Trophoblast cell (in vitro differentiated cells and primary cell): ENCODE measurements at regions not wholly inside any gene's neighbourhood (a gene's known extent, or its start where the extent isn't known, plus 50 kb on each side); places are given as distances from the start of the nearest gene placed in this dataset.

Experiments used
- DNase-seq, 2 donors: peaks; one replicate each; pipeline ENCODE4 v3.0.0-alpha.2; 2016
- H2AFZ ChIP-seq: 2 replicates; pipeline ENCODE4 v1.6.1; 2013; ENCODE audit warnings: low read length, moderate library complexity, mild to moderate bottlenecking; ENCODE audit not compliant: insufficient read depth, poor library complexity
- H2AK5ac ChIP-seq: 2 replicates; pipeline ENCODE4 v1.6.1; 2013; ENCODE audit warnings: mild to moderate bottlenecking, low read length
- H2BK120ac ChIP-seq: 2 replicates; pipeline ENCODE4 v1.6.1; 2013; ENCODE audit warnings: low read length, mild to moderate bottlenecking, moderate library complexity; ENCODE audit not compliant: insufficient read depth, poor library complexity
- H2BK12ac ChIP-seq: 2 replicates; pipeline ENCODE4 v1.6.1; 2013; ENCODE audit warnings: mild to moderate bottlenecking, low read length, moderate library complexity
- H2BK5ac ChIP-seq: 2 replicates; pipeline ENCODE4 v1.6.1; 2013; ENCODE audit warnings: low read length, low read depth, moderate library complexity, mild to moderate bottlenecking; ENCODE audit not compliant: poor library complexity
- H3K14ac ChIP-seq: 2 replicates; pipeline ENCODE4 v1.6.1; 2013; ENCODE audit warnings: mild to moderate bottlenecking, low read length
- H3K18ac ChIP-seq: 2 replicates; pipeline ENCODE4 v1.6.1; 2013; ENCODE audit warnings: mild to moderate bottlenecking, low read length
- H3K23ac ChIP-seq: 2 replicates; pipeline ENCODE4 v1.6.1; 2013; ENCODE audit warnings: low read length
- H3K27ac ChIP-seq: 2 replicates; pipeline ENCODE4 v1.5.1; 2013; ENCODE audit warnings: low read depth, mild to moderate bottlenecking, inconsistent platforms, low read length, moderate library complexity
- H3K27me3 ChIP-seq: 2 replicates; pipeline ENCODE4 v1.6.1; 2013; ENCODE audit warnings: inconsistent platforms, mild to moderate bottlenecking, low read length, moderate library complexity; ENCODE audit not compliant: insufficient read depth
- H3K36me3 ChIP-seq, 2 experiments: 1 replicate in 1 of 2; 2 replicates in 1 of 2; pipeline ENCODE4 v1.6.1; 2013; ENCODE audit warnings: low read length in 2 of 2, mild to moderate bottlenecking in 2 of 2, moderate library complexity in 1 of 2; ENCODE audit not compliant: insufficient read depth in 2 of 2, control insufficient read depth in 1 of 2
- H3K4ac ChIP-seq: 2 replicates; pipeline ENCODE4 v1.6.1; 2013; ENCODE audit warnings: low read depth, mild to moderate bottlenecking, low read length, moderate library complexity
- H3K4me1 ChIP-seq, 2 experiments: 1 replicate in 1 of 2; 2 replicates in 1 of 2; pipeline ENCODE4 v1.6.1; 2013; ENCODE audit warnings: low read length in 2 of 2, mild to moderate bottlenecking in 2 of 2, moderate library complexity in 1 of 2; ENCODE audit not compliant: insufficient read depth in 2 of 2, control insufficient read depth in 1 of 2
- H3K4me2 ChIP-seq: 2 replicates; pipeline ENCODE4 v1.6.1; 2013; ENCODE audit warnings: inconsistent platforms, mild to moderate bottlenecking, low read length, moderate library complexity
- H3K4me3 ChIP-seq: 2 replicates; pipeline ENCODE4 v1.5.1; 2013; ENCODE audit warnings: mild to moderate bottlenecking, low read depth, low read length, inconsistent platforms
- H3K79me1 ChIP-seq: one replicate; pipeline ENCODE4 v1.6.1; 2013; ENCODE audit warnings: low read length
- H3K79me2 ChIP-seq: 2 replicates; pipeline ENCODE4 v1.6.1; 2013; ENCODE audit warnings: low read length, mild to moderate bottlenecking; ENCODE audit not compliant: control insufficient read depth, insufficient read depth, poor library complexity
- H3K9ac ChIP-seq: 2 replicates; pipeline ENCODE4 v1.6.1; 2013; ENCODE audit warnings: mild to moderate bottlenecking, low read length
- H3K9me3 ChIP-seq: 2 replicates; pipeline ENCODE4 v1.6.1; 2013; ENCODE audit warnings: low read depth, mild to moderate bottlenecking, control low read depth, inconsistent platforms, low read length; ENCODE audit not compliant: insufficient read depth
- H4K12ac ChIP-seq: 2 replicates; pipeline ENCODE4 v1.6.1; 2013; ENCODE audit warnings: low read depth, mild to moderate bottlenecking, low read length, moderate library complexity
- H4K8ac ChIP-seq: 2 replicates; pipeline ENCODE4 v1.6.1; 2013; ENCODE audit warnings: low read depth, mild to moderate bottlenecking, low read length, moderate library complexity
- H4K91ac ChIP-seq: one replicate; pipeline ENCODE4 v1.6.1; 2013; ENCODE audit warnings: low read depth, mild to moderate bottlenecking, low read length, moderate library complexity
- WGBS: extraction: QIAGEN DNeasy Blood & Tissue Kit; methylation state at CpG from one replicate; pipeline ENCODE4 v1.1.7; 2013; ENCODE audit warnings: missing lambda C conversion rate; ENCODE audit not compliant: insufficient read length, insufficient coverage; ENCODE audit errors: extremely low coverage; 5-methylcytosine and 5-hydroxymethylcytosine counted together

- Histone ChIP-seq H3K79me2 (no peaks in the 10 kb centered on the region), H3K9ac (no peak overlapping the region), H3K79me1 (no peaks in the 10 kb centered on the region), H3K4me1 (no peaks in the 10 kb centered on the region), H3K4me2 (no peak overlapping the region), H3K18ac (no peak overlapping the region), H3K23ac (no peak overlapping the region), H4K12ac (no peak overlapping the region), H3K4ac (no peak overlapping the region), H3K27ac (no peak overlapping the region), H4K91ac (no peak overlapping the region), H4K8ac (no peak overlapping the region), H3K36me3 (no peaks in the 10 kb centered on the region), H2BK12ac (no peak overlapping the region), H2BK120ac (no peak overlapping the region), H3K4me3 (no peak overlapping the region), H3K27me3 (no peaks in the 10 kb centered on the region), H2AK5ac (no peak overlapping the region), H3K9me3 (peaks cover 2% of the 10 kb centered on the region), H3K14ac (no peak overlapping the region), H2AFZ (no peak overlapping the region), H2BK5ac (no peak overlapping the region)
- WGBS: no CpG with 5 or more reads among the region's 2 CpGs
- no peak for DNase-seq
These were observed 585.6 kb downstream of the UTRN start for GRCh38 chr6:144870782-144871181.

GRCh38 chr6:144873623-144874378 is 588.7 kb downstream of the UTRN start:
- Histone ChIP-seq H2BK5ac (no peak overlapping the region), H4K8ac (no peak overlapping the region), H4K91ac (no peak overlapping the region), H4K12ac (no peak overlapping the region), H3K14ac (no peak overlapping the region), H3K27ac (no peak overlapping the region), H3K27me3 (no peaks in the 10 kb centered on the region), H3K4me1 (no peaks in the 10 kb centered on the region), H3K9me3 (peaks cover 2% of the 10 kb centered on the region), H3K79me1 (no peaks in the 10 kb centered on the region), H3K79me2 (no peaks in the 10 kb centered on the region), H3K4me2 (no peak overlapping the region), H3K23ac (no peak overlapping the region), H3K4me3 (no peak overlapping the region), H3K18ac (no peak overlapping the region), H2AK5ac (no peak overlapping the region), H2AFZ (no peak overlapping the region), H3K4ac (no peak overlapping the region), H2BK120ac (no peak overlapping the region), H2BK12ac (no peak overlapping the region), H3K36me3 (no peaks in the 10 kb centered on the region), H3K9ac (no peak overlapping the region)
- no CpG with 5 or more reads among the region's 1 CpG for WGBS
- DNase-seq: no peak

- H4K91ac ChIP-seq: no peak overlapping the region
- H3K23ac ChIP-seq: no peak overlapping the region
- WGBS: no CpG with 5 or more reads among the region's 2 CpGs
These were observed 591.6 kb downstream of the UTRN start for GRCh38 chr6:144876689-144877088.

DNA sequence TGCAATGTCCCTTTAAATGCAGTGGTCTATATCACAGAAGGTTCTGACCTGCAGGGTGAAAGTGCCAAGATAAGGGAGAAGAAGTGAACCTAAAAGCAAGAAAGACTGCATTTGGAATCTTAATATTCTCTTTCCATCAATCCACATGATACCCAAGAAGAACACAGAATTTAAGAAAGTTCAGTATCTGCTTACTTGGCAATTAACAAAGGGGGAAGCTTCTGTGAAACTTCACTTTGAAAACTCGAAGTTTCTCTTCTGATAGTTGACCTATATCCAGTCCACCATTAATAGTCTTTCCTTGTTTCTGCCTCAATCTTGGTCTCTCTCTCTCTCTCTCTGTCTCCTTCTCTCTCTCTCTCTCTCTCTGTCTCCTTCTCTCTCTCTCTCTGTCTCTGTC is 592.0 kb downstream of the UTRN start:
- no peaks in the 10 kb centered on the region for H3K27me3 ChIP-seq
- H3K18ac ChIP-seq: no peak overlapping the region
- peaks cover 2% of the 10 kb centered on the region for H3K9me3 ChIP-seq
- H3K9ac ChIP-seq: no peak overlapping the region
- no peak overlapping the region for H2AK5ac ChIP-seq
- H2BK12ac ChIP-seq: no peak overlapping the region
- H2BK5ac ChIP-seq: no peak overlapping the region
- no peaks in the 10 kb centered on the region for H3K36me3 ChIP-seq
- H3K4me3 ChIP-seq: no peak overlapping the region
- H3K23ac ChIP-seq: no peak overlapping the region
- no peak overlapping the region for H4K12ac ChIP-seq
- no peak overlapping the region for H3K14ac ChIP-seq
- no peak overlapping the region for H4K91ac ChIP-seq
- H2BK120ac ChIP-seq: no peak overlapping the region
- no peak overlapping the region for H3K4me2 ChIP-seq
- H3K4ac ChIP-seq: no peak overlapping the region
- H4K8ac ChIP-seq: no peak overlapping the region
- DNase-seq: no peak
- WGBS: no CpG with 5 or more reads among the region's 1 CpG
- H3K27ac ChIP-seq: no peak overlapping the region
- no peak overlapping the region for H2AFZ ChIP-seq
- H3K79me1 ChIP-seq: no peaks in the 10 kb centered on the region
- H3K79me2 ChIP-seq: no peaks in the 10 kb centered on the region
- no peaks in the 10 kb centered on the region for H3K4me1 ChIP-seq

More at GRCh38 chr6:144876689-144877088, 591.6 kb downstream of the UTRN start:
- Histone ChIP-seq H4K12ac (no peak overlapping the region), H3K79me1 (no peaks in the 10 kb centered on the region), H2AK5ac (no peak overlapping the region), H3K4me3 (no peak overlapping the region), H3K27me3 (no peaks in the 10 kb centered on the region), H3K14ac (no peak overlapping the region), H3K36me3 (no peaks in the 10 kb centered on the region), H3K4ac (no peak overlapping the region), H2BK12ac (no peak overlapping the region), H2BK5ac (no peak overlapping the region), H3K18ac (no peak overlapping the region), H3K27ac (no peak overlapping the region), H3K79me2 (no peaks in the 10 kb centered on the region), H3K9me3 (peaks cover 2% of the 10 kb centered on the region), H3K4me2 (no peak overlapping the region), H4K8ac (no peak overlapping the region), H3K9ac (no peak overlapping the region), H2AFZ (no peak overlapping the region), H3K4me1 (no peaks in the 10 kb centered on the region), H2BK120ac (no peak overlapping the region)
- no peak for DNase-seq
